ENCODE measurements at regions not wholly inside any gene's neighbourhood (a gene's known extent, or its start where the extent isn't known, plus 50 kb on each side); places are given as distances from the start of the nearest gene placed in this dataset.

DNA sequence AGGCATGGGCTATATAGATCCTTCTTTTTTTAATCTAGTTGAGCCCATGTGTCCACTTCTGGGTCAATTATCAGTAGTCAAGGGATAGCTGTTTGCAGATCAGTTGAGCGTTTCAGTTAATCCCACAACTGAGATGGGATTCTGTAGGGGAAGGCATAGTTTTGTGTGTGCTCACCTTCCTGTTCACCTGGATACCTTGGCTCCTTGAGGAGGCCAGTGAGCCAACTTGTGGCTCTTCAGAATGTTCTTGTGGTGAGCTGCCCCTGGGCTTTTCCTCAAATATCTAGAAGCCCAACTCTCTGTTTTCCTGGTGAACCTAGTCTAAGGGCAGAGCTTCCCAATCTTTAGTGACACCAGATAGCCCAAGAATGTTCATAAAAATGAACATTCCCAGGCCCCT is 302.9 kb upstream of the TBX3 start:
- no peaks in the 10 kb centered on the region for H3K36me3 ChIP-seq (ENCODE audit: control insufficient read depth in 1 of 2, insufficient read depth in 2 of 2, low read length in 2 of 2)
- no peak overlapping the region for H3K9ac ChIP-seq (ENCODE audit: low read depth in 1 of 2, low read length in 2 of 2)
- no peak overlapping the region for H3K27ac ChIP-seq (ENCODE audit: low read depth, low read length)
- H3K9me3 ChIP-seq (ENCODE audit: control insufficient read depth in 1 of 2, low read length in 2 of 2): no peaks in the 10 kb centered on the region
- no peaks in the 10 kb centered on the region for H3K4me1 ChIP-seq (ENCODE audit: control insufficient read depth in 1 of 2, insufficient read depth in 2 of 2, low read length in 2 of 2)
- no peak overlapping the region for H3K4me3 ChIP-seq (ENCODE audit: low read depth in 1 of 2, low read length in 2 of 2)
- H3K27me3 ChIP-seq (ENCODE audit: control insufficient read depth in 1 of 2, insufficient read depth in 2 of 2, low read length in 2 of 2): no peaks in the 10 kb centered on the region

DNA sequence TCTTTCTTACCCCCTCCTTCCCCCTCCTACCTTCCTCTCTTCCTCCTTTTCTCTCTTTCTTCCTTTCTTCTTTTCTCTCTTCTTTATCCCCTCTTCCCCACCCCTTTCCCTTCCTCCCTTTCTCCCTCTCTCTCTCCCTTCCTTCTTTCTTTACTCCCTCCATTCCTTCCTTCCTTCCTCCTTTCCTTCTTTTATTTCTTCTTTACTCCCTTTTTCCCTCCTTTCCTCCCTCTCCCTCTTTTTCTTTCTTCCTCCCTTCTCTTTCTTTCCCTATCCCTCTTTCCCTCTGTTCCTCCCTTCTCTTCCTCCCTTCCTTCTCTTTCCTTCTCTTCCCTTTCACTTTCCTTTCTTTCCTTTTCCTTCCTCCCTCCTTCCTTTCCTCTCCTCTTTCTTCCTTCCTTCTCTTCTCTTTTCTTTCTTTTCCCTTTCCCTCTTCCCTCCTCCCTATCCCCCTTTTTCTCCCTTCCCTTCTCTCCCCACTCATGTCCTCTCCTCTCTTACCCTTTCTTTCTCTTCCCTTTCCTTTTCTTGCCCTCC is 302.3 kb upstream of the TBX3 start:
- Histone ChIP-seq H3K9ac (ENCODE audit: low read depth in 1 of 2, low read length in 2 of 2) (no peak overlapping the region), H3K36me3 (ENCODE audit: control insufficient read depth in 1 of 2, insufficient read depth in 2 of 2, low read length in 2 of 2) (no peaks in the 10 kb centered on the region), H3K4me1 (ENCODE audit: control insufficient read depth in 1 of 2, insufficient read depth in 2 of 2, low read length in 2 of 2) (no peaks in the 10 kb centered on the region), H3K27ac (ENCODE audit: low read depth, low read length) (no peak overlapping the region), H3K4me3 (ENCODE audit: low read depth in 1 of 2, low read length in 2 of 2) (no peak overlapping the region), H3K27me3 (ENCODE audit: control insufficient read depth in 1 of 2, insufficient read depth in 2 of 2, low read length in 2 of 2) (no peaks in the 10 kb centered on the region), H3K9me3 (ENCODE audit: control insufficient read depth in 1 of 2, low read length in 2 of 2) (no peaks in the 10 kb centered on the region)

DNA sequence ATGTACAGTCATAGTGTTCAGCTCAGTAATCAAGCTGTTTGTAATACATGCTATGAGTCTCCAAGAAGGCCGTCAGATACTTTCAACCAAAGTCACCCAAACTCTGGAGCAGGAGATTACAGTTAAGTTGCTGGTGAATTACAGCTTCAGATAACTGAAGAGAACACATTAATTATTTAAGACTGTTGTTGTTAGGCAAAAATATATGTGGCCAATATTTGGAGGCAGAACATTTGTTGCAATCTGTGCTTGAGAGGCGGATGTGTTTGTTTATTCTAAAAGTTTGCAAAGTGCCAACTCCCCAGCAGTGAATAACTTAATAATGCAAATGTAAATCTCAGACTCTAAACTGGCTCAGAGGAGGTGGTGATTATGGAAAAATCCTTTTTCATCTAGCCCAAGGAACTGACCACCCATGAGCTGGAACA is 300.7 kb upstream of the TBX3 start:
- H3K27ac ChIP-seq (ENCODE audit: low read depth, low read length): no peak overlapping the region
- H3K9ac ChIP-seq (ENCODE audit: low read depth in 1 of 2, low read length in 2 of 2): no peak overlapping the region
- H3K27me3 ChIP-seq (ENCODE audit: control insufficient read depth in 1 of 2, insufficient read depth in 2 of 2, low read length in 2 of 2): no peaks in the 10 kb centered on the region
- no peaks in the 10 kb centered on the region for H3K36me3 ChIP-seq (ENCODE audit: control insufficient read depth in 1 of 2, insufficient read depth in 2 of 2, low read length in 2 of 2)
- no peaks in the 10 kb centered on the region for H3K4me1 ChIP-seq (ENCODE audit: control insufficient read depth in 1 of 2, insufficient read depth in 2 of 2, low read length in 2 of 2)
- H3K4me3 ChIP-seq (ENCODE audit: low read depth in 1 of 2, low read length in 2 of 2): no peak overlapping the region
- H3K9me3 ChIP-seq (ENCODE audit: control insufficient read depth in 1 of 2, low read length in 2 of 2): no peaks in the 10 kb centered on the region

DNA sequence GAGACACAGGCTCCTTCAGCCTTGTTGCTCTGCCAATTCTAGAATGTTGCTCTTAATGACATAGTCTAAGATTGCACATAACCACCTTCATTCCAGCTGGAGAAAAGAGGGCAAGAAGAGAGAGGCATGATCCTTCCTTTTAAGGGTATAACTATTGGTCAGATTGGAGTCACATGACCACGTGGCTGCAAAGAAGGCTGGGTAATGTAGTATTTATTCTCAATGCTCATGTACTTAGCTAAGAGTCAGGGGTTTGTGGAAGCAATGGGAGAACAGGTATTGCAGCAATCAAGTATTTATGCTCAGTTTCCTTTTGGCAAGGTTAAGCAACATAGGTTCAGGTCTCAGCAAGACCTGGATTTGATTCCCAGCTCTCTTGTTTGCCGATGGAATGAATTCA is 298.8 kb upstream of the TBX3 start:
- no peaks in the 10 kb centered on the region for H3K9me3 ChIP-seq (ENCODE audit: control insufficient read depth in 1 of 2, low read length in 2 of 2)
- no peaks in the 10 kb centered on the region for H3K27me3 ChIP-seq (ENCODE audit: control insufficient read depth in 1 of 2, insufficient read depth in 2 of 2, low read length in 2 of 2)
- no peak overlapping the region for H3K4me3 ChIP-seq (ENCODE audit: low read depth in 1 of 2, low read length in 2 of 2)
- no peak overlapping the region for H3K9ac ChIP-seq (ENCODE audit: low read depth in 1 of 2, low read length in 2 of 2)
- no peak overlapping the region for H3K27ac ChIP-seq (ENCODE audit: low read depth, low read length)
- H3K4me1 ChIP-seq (ENCODE audit: control insufficient read depth in 1 of 2, insufficient read depth in 2 of 2, low read length in 2 of 2): no peaks in the 10 kb centered on the region
- no peaks in the 10 kb centered on the region for H3K36me3 ChIP-seq (ENCODE audit: control insufficient read depth in 1 of 2, insufficient read depth in 2 of 2, low read length in 2 of 2)

DNA sequence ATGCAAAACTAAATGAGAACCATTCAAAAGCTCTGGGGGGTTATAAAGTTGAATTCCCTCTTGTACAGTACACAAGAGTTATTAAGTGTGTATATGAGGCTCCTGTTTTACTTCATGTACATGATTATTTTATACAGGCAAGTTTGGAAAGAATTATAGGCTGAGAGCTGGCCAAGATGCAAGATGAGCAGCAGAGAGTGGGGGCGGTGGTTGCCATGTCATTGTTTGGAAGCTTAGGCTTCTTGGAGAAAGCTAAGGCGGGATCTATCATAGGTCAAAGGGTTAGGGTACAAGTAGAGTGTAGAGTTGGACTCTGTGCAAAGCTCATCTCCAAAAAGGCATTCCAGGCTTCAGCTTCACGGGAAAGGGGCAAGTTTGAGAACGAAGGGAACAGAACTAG is 297.1 kb upstream of the TBX3 start:
- Histone ChIP-seq H3K9me3 (ENCODE audit: control insufficient read depth in 1 of 2, low read length in 2 of 2) (no peaks in the 10 kb centered on the region), H3K27ac (ENCODE audit: low read depth, low read length) (no peak overlapping the region), H3K36me3 (ENCODE audit: control insufficient read depth in 1 of 2, insufficient read depth in 2 of 2, low read length in 2 of 2) (no peaks in the 10 kb centered on the region), H3K4me3 (ENCODE audit: low read depth in 1 of 2, low read length in 2 of 2) (no peak overlapping the region), H3K4me1 (ENCODE audit: control insufficient read depth in 1 of 2, insufficient read depth in 2 of 2, low read length in 2 of 2) (no peaks in the 10 kb centered on the region), H3K27me3 (ENCODE audit: control insufficient read depth in 1 of 2, insufficient read depth in 2 of 2, low read length in 2 of 2) (no peaks in the 10 kb centered on the region), H3K9ac (ENCODE audit: low read depth in 1 of 2, low read length in 2 of 2) (no peak overlapping the region)

DNA sequence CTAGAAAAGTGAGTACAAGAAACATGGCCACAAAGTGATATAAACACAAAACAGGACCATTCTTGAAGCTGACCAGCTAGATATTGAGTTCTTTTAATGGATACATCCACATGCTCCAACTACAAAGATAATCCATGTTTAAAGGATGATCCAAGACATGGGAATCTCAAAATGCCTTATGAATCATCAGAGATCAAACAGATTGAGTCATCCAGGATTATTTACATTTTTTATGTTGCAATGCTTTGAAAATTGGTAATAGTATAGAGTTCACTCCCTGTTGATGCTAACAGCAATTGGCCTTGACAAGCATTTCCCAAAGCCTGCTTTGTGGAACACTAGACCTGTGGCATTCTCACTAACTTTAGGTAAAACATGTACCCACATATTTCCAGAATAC is 293.0 kb upstream of the TBX3 start:
- Histone ChIP-seq H3K36me3 (ENCODE audit: control insufficient read depth in 1 of 2, insufficient read depth in 2 of 2, low read length in 2 of 2) (no peaks in the 10 kb centered on the region), H3K27ac (ENCODE audit: low read depth, low read length) (no peak overlapping the region), H3K9me3 (ENCODE audit: control insufficient read depth in 1 of 2, low read length in 2 of 2) (no peaks in the 10 kb centered on the region), H3K27me3 (ENCODE audit: control insufficient read depth in 1 of 2, insufficient read depth in 2 of 2, low read length in 2 of 2) (no peaks in the 10 kb centered on the region), H3K4me3 (ENCODE audit: low read depth in 1 of 2, low read length in 2 of 2) (no peak overlapping the region), H3K4me1 (ENCODE audit: control insufficient read depth in 1 of 2, insufficient read depth in 2 of 2, low read length in 2 of 2) (no peaks in the 10 kb centered on the region), H3K9ac (ENCODE audit: low read depth in 1 of 2, low read length in 2 of 2) (no peak overlapping the region)

DNA sequence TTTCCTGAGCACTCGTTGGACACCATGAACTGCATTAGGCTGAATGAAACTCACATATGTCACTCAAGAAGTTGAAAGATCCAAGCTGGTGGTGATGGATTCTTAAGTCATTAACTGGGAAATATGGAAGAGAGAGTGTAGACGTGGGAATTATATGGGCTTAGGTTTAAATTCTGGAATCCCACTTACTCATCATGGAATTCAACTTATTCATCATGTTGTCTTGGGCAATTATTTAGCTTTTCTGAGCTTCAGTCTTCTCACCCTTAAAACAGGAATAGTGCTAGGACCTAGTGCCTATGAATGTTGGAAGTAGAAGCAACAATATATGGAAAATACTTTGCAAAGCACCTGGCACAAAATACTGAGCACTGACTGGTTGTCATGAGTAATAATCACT is 292.4 kb upstream of the TBX3 start:
- no peak overlapping the region for H3K27ac ChIP-seq (ENCODE audit: low read depth, low read length)
- no peaks in the 10 kb centered on the region for H3K27me3 ChIP-seq (ENCODE audit: control insufficient read depth in 1 of 2, insufficient read depth in 2 of 2, low read length in 2 of 2)
- no peak overlapping the region for H3K4me3 ChIP-seq (ENCODE audit: low read depth in 1 of 2, low read length in 2 of 2)
- no peaks in the 10 kb centered on the region for H3K36me3 ChIP-seq (ENCODE audit: control insufficient read depth in 1 of 2, insufficient read depth in 2 of 2, low read length in 2 of 2)
- no peaks in the 10 kb centered on the region for H3K4me1 ChIP-seq (ENCODE audit: control insufficient read depth in 1 of 2, insufficient read depth in 2 of 2, low read length in 2 of 2)
- H3K9me3 ChIP-seq (ENCODE audit: control insufficient read depth in 1 of 2, low read length in 2 of 2): no peaks in the 10 kb centered on the region
- no peak overlapping the region for H3K9ac ChIP-seq (ENCODE audit: low read depth in 1 of 2, low read length in 2 of 2)

DNA sequence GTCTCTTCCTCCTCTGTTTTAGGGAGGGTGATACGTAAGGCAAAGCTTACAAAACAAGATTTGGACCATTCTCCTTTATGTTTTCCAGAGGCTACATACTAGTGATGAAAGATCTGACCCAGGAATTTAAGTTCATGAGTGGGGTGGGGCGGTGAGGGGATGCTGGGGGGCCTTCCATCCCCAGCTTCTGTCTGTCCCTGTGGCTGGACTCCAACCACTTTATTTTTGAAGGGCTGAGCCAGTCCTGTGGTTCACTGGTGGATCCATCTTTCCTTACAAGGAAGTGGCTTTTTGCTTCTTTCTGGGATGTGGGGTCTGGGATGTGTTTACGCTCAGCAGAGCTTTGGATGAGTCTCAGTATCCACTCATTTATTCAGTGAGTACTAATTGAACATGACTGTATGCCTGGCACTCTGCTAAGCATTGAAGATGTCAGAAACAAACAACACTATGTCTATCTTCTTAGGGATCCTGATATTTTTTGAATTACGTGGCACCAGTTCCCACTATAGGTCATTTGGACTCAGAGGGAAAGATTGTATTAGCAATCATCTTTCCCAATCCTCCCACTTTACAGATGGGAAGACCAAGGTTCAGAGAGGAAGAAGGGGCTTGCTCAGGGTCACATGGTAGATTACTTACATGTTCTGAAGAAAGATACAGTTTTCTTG is 291.8 kb upstream of the TBX3 start:
- H3K9me3 ChIP-seq (ENCODE audit: control insufficient read depth in 1 of 2, low read length in 2 of 2): no peaks in the 10 kb centered on the region
- no peaks in the 10 kb centered on the region for H3K4me1 ChIP-seq (ENCODE audit: control insufficient read depth in 1 of 2, insufficient read depth in 2 of 2, low read length in 2 of 2)
- H3K36me3 ChIP-seq (ENCODE audit: control insufficient read depth in 1 of 2, insufficient read depth in 2 of 2, low read length in 2 of 2): no peaks in the 10 kb centered on the region
- H3K9ac ChIP-seq (ENCODE audit: low read depth in 1 of 2, low read length in 2 of 2): no peak overlapping the region
- H3K27me3 ChIP-seq (ENCODE audit: control insufficient read depth in 1 of 2, insufficient read depth in 2 of 2, low read length in 2 of 2): no peaks in the 10 kb centered on the region
- H3K4me3 ChIP-seq (ENCODE audit: low read depth in 1 of 2, low read length in 2 of 2): no peak overlapping the region
- no peak overlapping the region for H3K27ac ChIP-seq (ENCODE audit: low read depth, low read length)

DNA sequence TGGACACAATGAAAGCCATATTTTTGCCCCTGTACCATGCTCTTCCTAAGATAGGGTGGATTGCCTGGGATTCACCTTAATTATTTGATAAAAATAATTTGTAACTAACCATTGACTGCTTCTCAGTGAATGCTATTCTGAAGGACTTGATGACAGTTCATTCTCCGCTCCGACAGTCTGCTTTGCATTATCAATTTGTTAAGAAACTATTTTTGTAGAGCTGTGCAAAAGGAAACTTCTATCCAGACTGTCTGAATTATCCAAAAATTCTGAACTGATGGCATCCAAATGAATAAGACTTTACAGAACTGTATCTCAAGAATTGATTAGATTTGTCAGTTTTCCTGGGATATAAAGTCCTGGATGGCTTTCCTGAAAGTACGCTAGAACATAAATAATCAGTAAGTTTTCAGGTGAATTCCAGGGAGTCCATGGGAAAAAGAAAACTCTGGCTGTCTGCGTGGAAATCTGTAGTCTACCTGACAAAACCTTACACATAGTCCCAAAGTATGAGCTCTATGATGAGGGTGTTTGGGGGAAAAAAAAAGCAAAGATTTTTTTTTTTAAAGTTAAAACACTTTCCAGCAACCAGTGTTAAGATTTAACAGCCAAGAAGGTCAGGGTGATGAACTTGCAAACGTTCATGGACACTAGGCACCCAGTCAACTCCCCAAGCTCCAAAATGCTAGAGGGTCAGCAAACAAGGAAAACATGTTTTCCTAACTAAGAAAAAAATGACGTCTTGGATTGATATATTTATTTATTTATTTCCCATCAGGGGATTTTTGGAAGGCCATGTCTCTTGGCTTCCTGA is 291.1 kb upstream of the TBX3 start:
- no peaks in the 10 kb centered on the region for H3K27me3 ChIP-seq (ENCODE audit: control insufficient read depth in 1 of 2, insufficient read depth in 2 of 2, low read length in 2 of 2)
- H3K27ac ChIP-seq (ENCODE audit: low read depth, low read length): no peak overlapping the region
- no peak overlapping the region for H3K4me3 ChIP-seq (ENCODE audit: low read depth in 1 of 2, low read length in 2 of 2)
- H3K9me3 ChIP-seq (ENCODE audit: control insufficient read depth in 1 of 2, low read length in 2 of 2): no peaks in the 10 kb centered on the region
- H3K9ac ChIP-seq (ENCODE audit: low read depth in 1 of 2, low read length in 2 of 2): no peak overlapping the region
- H3K4me1 ChIP-seq (ENCODE audit: control insufficient read depth in 1 of 2, insufficient read depth in 2 of 2, low read length in 2 of 2): no peaks in the 10 kb centered on the region
- H3K36me3 ChIP-seq (ENCODE audit: control insufficient read depth in 1 of 2, insufficient read depth in 2 of 2, low read length in 2 of 2): no peaks in the 10 kb centered on the region

DNA sequence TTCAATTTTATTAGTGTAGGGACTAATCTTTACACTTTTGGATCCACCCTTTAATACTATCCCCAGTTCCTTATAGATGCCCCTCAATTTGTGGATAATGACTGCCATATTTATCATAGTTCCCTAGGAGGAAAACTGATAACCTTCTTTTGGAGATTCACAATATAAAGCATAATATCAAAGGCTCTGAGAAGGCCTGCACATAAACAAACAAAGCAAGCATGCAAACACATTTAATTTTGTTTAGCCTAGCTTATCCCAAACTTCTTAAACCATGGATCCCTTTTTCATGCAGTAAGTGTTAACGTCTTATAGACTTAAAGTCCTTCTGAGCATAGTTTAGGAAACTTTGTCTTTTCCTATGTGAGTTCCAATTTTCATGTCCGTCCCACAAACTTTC is 290.4 kb upstream of the TBX3 start:
- no peaks in the 10 kb centered on the region for H3K27me3 ChIP-seq (ENCODE audit: control insufficient read depth in 1 of 2, insufficient read depth in 2 of 2, low read length in 2 of 2)
- H3K36me3 ChIP-seq (ENCODE audit: control insufficient read depth in 1 of 2, insufficient read depth in 2 of 2, low read length in 2 of 2): no peaks in the 10 kb centered on the region
- H3K4me1 ChIP-seq (ENCODE audit: control insufficient read depth in 1 of 2, insufficient read depth in 2 of 2, low read length in 2 of 2): no peaks in the 10 kb centered on the region
- no peak overlapping the region for H3K27ac ChIP-seq (ENCODE audit: low read depth, low read length)
- H3K4me3 ChIP-seq (ENCODE audit: low read depth in 1 of 2, low read length in 2 of 2): no peak overlapping the region
- no peaks in the 10 kb centered on the region for H3K9me3 ChIP-seq (ENCODE audit: control insufficient read depth in 1 of 2, low read length in 2 of 2)
- no peak overlapping the region for H3K9ac ChIP-seq (ENCODE audit: low read depth in 1 of 2, low read length in 2 of 2)
